ENCODE measurements at regions not wholly inside any gene's neighbourhood (a gene's known extent, or its start where the extent isn't known, plus 50 kb on each side); places are given as distances from the start of the nearest gene placed in this dataset.

DNA sequence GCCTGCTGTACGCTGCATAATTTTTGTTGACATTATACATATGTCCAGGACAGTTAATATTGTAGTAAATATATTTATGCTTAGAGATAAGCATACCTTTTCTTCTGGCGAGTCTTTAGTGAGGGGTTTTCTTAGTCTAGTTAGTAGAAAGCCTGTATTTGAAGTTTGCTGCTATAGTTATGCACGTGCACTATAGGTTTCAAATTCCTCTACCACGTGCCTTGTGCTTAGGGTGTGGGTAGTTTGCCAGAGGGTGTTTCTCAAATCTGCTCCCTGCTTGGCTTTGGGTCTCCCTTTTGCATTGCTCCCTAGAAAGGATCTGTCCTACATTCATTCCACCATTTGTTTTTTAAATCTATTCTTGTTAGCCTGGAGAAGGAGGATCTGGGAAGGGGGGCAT is 181.4 kb upstream of the UFL1 start:
- TF ChIP-seq, protein P1, sequence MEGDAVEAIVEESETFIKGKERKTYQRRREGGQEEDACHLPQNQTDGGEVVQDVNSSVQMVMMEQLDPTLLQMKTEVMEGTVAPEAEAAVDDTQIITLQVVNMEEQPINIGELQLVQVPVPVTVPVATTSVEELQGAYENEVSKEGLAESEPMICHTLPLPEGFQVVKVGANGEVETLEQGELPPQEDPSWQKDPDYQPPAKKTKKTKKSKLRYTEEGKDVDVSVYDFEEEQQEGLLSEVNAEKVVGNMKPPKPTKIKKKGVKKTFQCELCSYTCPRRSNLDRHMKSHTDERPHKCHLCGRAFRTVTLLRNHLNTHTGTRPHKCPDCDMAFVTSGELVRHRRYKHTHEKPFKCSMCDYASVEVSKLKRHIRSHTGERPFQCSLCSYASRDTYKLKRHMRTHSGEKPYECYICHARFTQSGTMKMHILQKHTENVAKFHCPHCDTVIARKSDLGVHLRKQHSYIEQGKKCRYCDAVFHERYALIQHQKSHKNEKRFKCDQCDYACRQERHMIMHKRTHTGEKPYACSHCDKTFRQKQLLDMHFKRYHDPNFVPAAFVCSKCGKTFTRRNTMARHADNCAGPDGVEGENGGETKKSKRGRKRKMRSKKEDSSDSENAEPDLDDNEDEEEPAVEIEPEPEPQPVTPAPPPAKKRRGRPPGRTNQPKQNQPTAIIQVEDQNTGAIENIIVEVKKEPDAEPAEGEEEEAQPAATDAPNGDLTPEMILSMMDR (IDR thresholded peaks at IDR 0.05), result no peak
- TF ChIP-seq POLR2A (IDR thresholded peaks at IDR 0.05), result no peak

Measured in testis (tissue), 2 donors.